ENCODE measurements at regions not wholly inside any gene's neighbourhood (a gene's known extent, or its start where the extent isn't known, plus 50 kb on each side); places are given as distances from the start of the nearest gene placed in this dataset.
A peak's percentile ranks its signal among the peaks of the same experiment; 100 is the strongest.
"Not testable (repeated sequence)": the region's sequence is repeated elsewhere in the genome, so short reads cannot be mapped to it uniquely, and the experiment has no call there.

GRCh38 chrX:47776292-47777006 lies 60.3 kb upstream of the ZNF81 start:
- no peaks in the 10 kb centered on the region for H3K9me3 Mint-ChIP-seq
- H3K27me3 Mint-ChIP-seq: peaks cover 25 to 27% of the 10 kb centered on the region in 2 donors
- no peak overlapping the region for H3K4me3 Mint-ChIP-seq
- H3K27ac Mint-ChIP-seq: no peak overlapping the region
- H3K36me3 Mint-ChIP-seq: no peaks in the 10 kb centered on the region
- DNase-seq (ENCODE audit: low spot score) (no peak), ATAC-seq (no peak)
- H3K4me1 Mint-ChIP-seq (ENCODE audit: low read depth in 2 of 2): no peaks in the 10 kb centered on the region

DNA sequence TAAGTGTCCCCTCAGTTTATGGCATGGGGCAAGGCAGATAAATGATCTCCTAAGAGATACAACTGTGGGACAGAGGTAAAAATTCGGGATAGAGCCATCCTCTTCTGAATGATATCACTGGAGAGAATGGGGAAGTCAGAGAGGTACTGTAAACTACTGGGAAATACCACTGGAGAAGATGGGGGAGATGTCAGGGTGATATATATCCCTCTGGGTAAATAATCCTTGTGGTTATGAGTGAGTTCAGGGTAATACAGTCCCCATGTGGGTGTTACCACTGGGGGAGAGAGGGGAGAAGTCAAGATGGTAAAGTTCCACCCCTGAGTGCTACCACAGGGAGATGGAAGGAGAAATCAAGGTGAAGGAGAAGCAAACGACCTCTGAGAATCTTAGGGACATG lies 63.9 kb upstream of the ZNF81 start:
- DNase-seq (ENCODE audit: low spot score) (no peak), ATAC-seq (no peak)
- Mint-ChIP-seq H3K4me1 (ENCODE audit: low read depth in 2 of 2) (no peaks in the 10 kb centered on the region), H3K27ac (no peak overlapping the region), H3K36me3 (peaks cover 5% of the 10 kb centered on the region), H3K9me3 (no peaks in the 10 kb centered on the region), H3K27me3 (peaks cover 28 to 30% of the 10 kb centered on the region in 2 donors), H3K4me3 (no peak overlapping the region)

- Mint-ChIP-seq H3K27me3 (peaks cover 31 to 32% of the 10 kb centered on the region in 2 donors), H3K4me1 (ENCODE audit: low read depth in 2 of 2) (no peaks in the 10 kb centered on the region), H3K9me3 (no peaks in the 10 kb centered on the region), H3K27ac (no peak overlapping the region), H3K4me3 (no peak overlapping the region), H3K36me3 (peaks cover 5% of the 10 kb centered on the region)
- ATAC-seq (no peak), DNase-seq (ENCODE audit: low spot score) (no peak)
These were observed 65.2 kb upstream of the ZNF81 start for GRCh38 chrX:47771473-47771872.

GRCh38 chrX:47762826-47763225 lies 73.9 kb upstream of the ZNF81 start:
- H3K4me3 Mint-ChIP-seq; H3K27ac Mint-ChIP-seq; ATAC-seq; H3K9me3 Mint-ChIP-seq; DNase-seq (ENCODE audit: low spot score); H3K36me3 Mint-ChIP-seq; H3K4me1 Mint-ChIP-seq (ENCODE audit: low read depth in 2 of 2): not testable (repeated sequence)
- peaks cover 16 to 19% of the 10 kb centered on the region in 2 donors for H3K27me3 Mint-ChIP-seq

GRCh38 chrX:47752685-47753084 lies 84.0 kb upstream of the ZNF81 start:
- ATAC-seq: no peak
- Mint-ChIP-seq H3K27ac (no peak overlapping the region), H3K4me3 (no peak overlapping the region), H3K9me3 (no peaks in the 10 kb centered on the region), H3K27me3 (peaks cover 21 to 29% of the 10 kb centered on the region in 2 donors), H3K4me1 (ENCODE audit: low read depth in 2 of 2) (peaks cover 0 to 6% of the 10 kb centered on the region in 2 donors), H3K36me3 (no peaks in the 10 kb centered on the region)
- no peak for DNase-seq (ENCODE audit: low spot score)

DNA sequence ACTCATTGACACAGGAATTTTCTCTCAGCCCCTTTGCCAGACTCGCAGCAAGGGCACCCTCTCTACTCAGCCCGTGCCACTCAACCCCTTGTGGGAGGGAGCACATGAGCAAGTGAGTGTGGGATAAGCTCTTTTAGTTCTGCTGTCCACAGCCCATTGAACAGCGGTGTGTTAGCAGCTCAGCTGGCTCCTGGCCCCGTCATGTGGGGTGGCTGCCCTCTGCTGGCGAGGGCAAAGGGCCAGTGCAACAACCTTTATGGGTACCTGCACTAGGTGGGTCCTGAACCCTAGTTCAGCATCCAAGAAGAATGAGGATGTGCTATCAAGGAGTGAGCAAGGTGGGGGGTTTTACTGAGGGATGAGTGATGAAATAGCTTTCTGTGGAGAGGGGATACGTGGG lies 85.0 kb upstream of the ZNF81 start:
- DNase-seq (ENCODE audit: low spot score) (no peak), ATAC-seq (peak in 1 of 2 donors; percentile 47)
- Mint-ChIP-seq H3K4me1 (ENCODE audit: low read depth in 2 of 2) (peaks cover 0 to 6% of the 10 kb centered on the region in 2 donors), H3K4me3 (no peak overlapping the region), H3K27ac (no peak overlapping the region), H3K27me3 (peaks cover 15 to 28% of the 10 kb centered on the region in 2 donors), H3K9me3 (no peaks in the 10 kb centered on the region), H3K36me3 (no peaks in the 10 kb centered on the region)

- Mint-ChIP-seq H3K9me3 (no peaks in the 10 kb centered on the region), H3K27me3 (peaks cover 9 to 20% of the 10 kb centered on the region in 2 donors), H3K27ac (no peak overlapping the region), H3K4me3 (no peak overlapping the region), H3K36me3 (no peaks in the 10 kb centered on the region), H3K4me1 (ENCODE audit: low read depth in 2 of 2) (peaks cover 0 to 6% of the 10 kb centered on the region in 2 donors)
- peak in 1 of 2 donors; percentile 49 for ATAC-seq
- DNase-seq (ENCODE audit: low spot score): no peak
These were observed 87.3 kb upstream of the ZNF81 start for GRCh38 chrX:47749185-47749967.

DNA sequence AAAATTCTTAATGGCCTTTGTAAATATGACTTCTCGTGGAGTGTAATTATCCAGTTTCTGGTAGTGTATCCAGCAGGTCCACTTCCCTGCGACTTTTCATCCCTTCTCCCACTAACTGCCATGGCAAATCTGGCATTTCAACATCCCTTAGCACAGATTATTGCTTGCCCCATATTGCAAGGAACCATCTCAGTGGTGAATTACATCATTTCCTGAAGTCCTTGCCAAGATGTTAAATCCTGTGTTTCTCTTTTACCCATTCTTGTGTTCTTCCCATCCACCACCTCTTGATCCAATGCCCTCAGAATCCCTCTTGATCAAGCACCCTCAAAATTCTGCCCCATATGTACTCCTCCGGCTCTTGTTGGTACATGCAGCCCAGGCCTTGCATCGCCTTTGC lies 88.1 kb upstream of the ZNF81 start:
- no peaks in the 10 kb centered on the region for H3K9me3 Mint-ChIP-seq
- H3K27me3 Mint-ChIP-seq: peaks cover 9 to 20% of the 10 kb centered on the region in 2 donors
- no peak overlapping the region for H3K4me3 Mint-ChIP-seq
- H3K27ac Mint-ChIP-seq: no peak overlapping the region
- no peak for DNase-seq (ENCODE audit: low spot score)
- no peaks in the 10 kb centered on the region for H3K36me3 Mint-ChIP-seq
- peaks cover 0 to 6% of the 10 kb centered on the region in 2 donors for H3K4me1 Mint-ChIP-seq (ENCODE audit: low read depth in 2 of 2)
- no peak for ATAC-seq

- H3K4me3 Mint-ChIP-seq: no peak overlapping the region
These were observed 87.5 kb upstream of the UXT start for GRCh38 chrX:47746446-47746845.

DNA sequence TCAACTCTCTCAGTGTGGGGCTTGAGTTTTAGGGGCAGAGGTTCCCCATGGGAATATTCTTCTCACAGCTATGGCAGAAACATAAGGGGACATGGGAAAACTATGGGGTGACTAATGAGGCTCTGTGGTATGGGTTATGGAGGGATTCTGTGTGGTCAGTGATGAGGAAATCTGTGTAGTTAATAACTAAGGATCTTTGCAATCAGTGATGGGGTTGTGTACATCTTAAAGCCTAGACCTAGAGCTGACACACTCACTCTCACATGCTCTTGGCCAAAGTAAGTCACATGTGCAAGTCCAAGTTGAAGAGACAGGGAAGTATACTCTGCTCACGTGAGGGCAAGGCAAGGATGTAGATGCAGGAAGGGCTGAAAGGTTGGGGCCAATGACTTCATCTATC lies 86.4 kb upstream of the UXT start:
- Mint-ChIP-seq H3K4me1 (ENCODE audit: low read depth in 2 of 2) (peaks cover 0 to 6% of the 10 kb centered on the region in 2 donors), H3K27me3 (peaks cover 9 to 20% of the 10 kb centered on the region in 2 donors), H3K27ac (no peak overlapping the region), H3K9me3 (no peaks in the 10 kb centered on the region), H3K4me3 (no peak overlapping the region), H3K36me3 (no peaks in the 10 kb centered on the region)
- ATAC-seq: no peak
- DNase-seq (ENCODE audit: low spot score): no peak

More at GRCh38 chrX:47746446-47746845, 87.5 kb upstream of the UXT start:
- DNase-seq (ENCODE audit: low spot score): no peak
- no peaks in the 10 kb centered on the region for H3K9me3 Mint-ChIP-seq
- no peak overlapping the region for H3K27ac Mint-ChIP-seq
- peaks cover 9 to 20% of the 10 kb centered on the region in 2 donors for H3K27me3 Mint-ChIP-seq
- ATAC-seq: no peak
- no peaks in the 10 kb centered on the region for H3K36me3 Mint-ChIP-seq
- peaks cover 0 to 6% of the 10 kb centered on the region in 2 donors for H3K4me1 Mint-ChIP-seq (ENCODE audit: low read depth in 2 of 2)

DNA sequence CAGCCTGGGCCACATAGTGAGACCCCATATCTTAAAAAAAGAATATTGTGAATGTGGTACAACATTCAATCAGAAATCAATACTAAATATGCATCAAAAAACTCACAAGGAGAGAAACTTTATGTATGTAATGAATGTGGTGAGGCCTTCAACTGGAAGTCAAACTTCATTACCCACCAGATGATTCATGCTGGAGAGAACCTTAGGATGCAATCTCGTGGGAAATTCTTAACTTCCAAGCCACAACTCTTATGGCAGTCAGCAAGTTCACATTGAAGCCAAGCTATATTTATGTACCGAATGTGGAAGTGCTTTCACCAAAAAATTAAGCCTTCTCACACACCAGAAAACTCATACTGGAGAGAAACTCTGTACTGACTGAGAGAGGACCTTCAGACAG lies 84.5 kb upstream of the UXT start:
- Mint-ChIP-seq H3K27ac (no peak overlapping the region), H3K36me3 (no peaks in the 10 kb centered on the region), H3K4me3 (no peak overlapping the region), H3K27me3 (peaks cover 4 to 15% of the 10 kb centered on the region in 2 donors), H3K9me3 (no peaks in the 10 kb centered on the region), H3K4me1 (ENCODE audit: low read depth in 2 of 2) (peaks cover 0 to under 1% of the 10 kb centered on the region in 2 donors)
- DNase-seq (ENCODE audit: low spot score): no peak
- ATAC-seq: no peak

GRCh38 chrX:47738870-47739269 lies 79.9 kb upstream of the UXT start:
- DNase-seq (ENCODE audit: low spot score); H3K4me3 Mint-ChIP-seq; H3K4me1 Mint-ChIP-seq (ENCODE audit: low read depth in 2 of 2); H3K27me3 Mint-ChIP-seq; H3K27ac Mint-ChIP-seq; ATAC-seq; H3K36me3 Mint-ChIP-seq; H3K9me3 Mint-ChIP-seq: not testable (repeated sequence)

- no peak overlapping the region for H3K4me3 Mint-ChIP-seq
- H3K9me3 Mint-ChIP-seq: no peaks in the 10 kb centered on the region
- no peak overlapping the region for H3K27ac Mint-ChIP-seq
- ATAC-seq (no peak), DNase-seq (ENCODE audit: low spot score) (no peak)
- no peaks in the 10 kb centered on the region for H3K36me3 Mint-ChIP-seq
- no peaks in the 10 kb centered on the region for H3K4me1 Mint-ChIP-seq (ENCODE audit: low read depth in 2 of 2)
- H3K27me3 Mint-ChIP-seq: peaks cover 8 to 23% of the 10 kb centered on the region in 2 donors
These were observed 64.7 kb upstream of the UXT start for GRCh38 chrX:47723689-47724088.

DNA sequence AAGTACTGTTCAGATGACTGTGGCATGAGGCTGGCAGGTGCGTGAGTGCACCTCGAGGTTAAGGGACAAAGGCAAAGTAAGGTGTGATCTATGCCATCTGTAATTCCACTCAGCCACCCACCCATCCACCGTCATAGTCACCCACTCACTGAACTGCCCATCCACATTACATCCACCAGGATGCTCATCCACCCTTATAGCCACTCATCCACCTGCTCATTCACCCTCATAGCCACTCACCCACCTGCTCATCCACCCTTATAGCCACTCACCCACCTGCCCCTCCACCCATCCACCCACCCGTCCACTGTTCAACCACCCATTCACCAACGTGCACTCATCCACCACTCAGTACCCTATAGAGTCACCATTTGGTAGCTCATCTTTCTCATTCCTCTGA lies 64.1 kb upstream of the UXT start:
- DNase-seq (ENCODE audit: low spot score): no peak
- H3K27ac Mint-ChIP-seq: no peak overlapping the region
- H3K9me3 Mint-ChIP-seq: no peaks in the 10 kb centered on the region
- ATAC-seq: peak in 1 of 2 donors; percentile 17
- H3K36me3 Mint-ChIP-seq: no peaks in the 10 kb centered on the region
- H3K4me1 Mint-ChIP-seq (ENCODE audit: low read depth in 2 of 2): no peaks in the 10 kb centered on the region
- H3K4me3 Mint-ChIP-seq: no peak overlapping the region
- H3K27me3 Mint-ChIP-seq: peaks cover 8 to 23% of the 10 kb centered on the region in 2 donors
